Stimulated activated naive CD4-positive, alpha-beta T cell (primary cell): ENCODE measurements at regions not wholly inside any gene's neighbourhood (a gene's known extent, or its start where the extent isn't known, plus 50 kb on each side); places are given as distances from the start of the nearest gene placed in this dataset.

ENCODE experiments used
- DNase-seq, 6 experiments: peaks; one replicate each; lab custom pipeline; 2025; lab: John Stamatoyannopoulos, UW

- DNase-seq = no peak
Observed at GRCh38 chr4:124807421-124807820, 94.9 kb upstream of the ANKRD50 start.

DNA sequence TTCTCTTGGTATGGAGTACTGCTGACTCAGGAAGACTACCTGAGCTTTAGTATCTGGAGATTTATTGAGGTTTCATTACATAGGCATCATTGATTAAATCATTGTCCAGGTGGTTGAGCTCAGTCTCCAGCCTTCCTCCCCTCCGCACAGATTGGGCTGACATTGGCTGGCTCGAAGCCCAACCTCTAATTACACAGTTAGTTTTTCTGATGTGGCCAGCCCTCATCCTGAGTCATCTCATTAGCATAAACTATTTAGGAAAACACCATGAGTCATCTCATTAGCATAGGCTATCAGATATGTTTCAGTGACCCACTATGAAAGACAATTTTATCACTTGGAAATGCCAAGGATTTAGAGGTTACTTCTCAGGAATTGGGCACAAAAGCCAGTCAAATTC lies 93.9 kb upstream of the ANKRD50 start:
- no peak for DNase-seq

- DNase-seq = no peak
Observed at GRCh38 chr4:124804584-124804983, 92.1 kb upstream of the ANKRD50 start.

GRCh38 chr4:124804041-124804440 lies 91.5 kb upstream of the ANKRD50 start:
- no peak for DNase-seq

DNA sequence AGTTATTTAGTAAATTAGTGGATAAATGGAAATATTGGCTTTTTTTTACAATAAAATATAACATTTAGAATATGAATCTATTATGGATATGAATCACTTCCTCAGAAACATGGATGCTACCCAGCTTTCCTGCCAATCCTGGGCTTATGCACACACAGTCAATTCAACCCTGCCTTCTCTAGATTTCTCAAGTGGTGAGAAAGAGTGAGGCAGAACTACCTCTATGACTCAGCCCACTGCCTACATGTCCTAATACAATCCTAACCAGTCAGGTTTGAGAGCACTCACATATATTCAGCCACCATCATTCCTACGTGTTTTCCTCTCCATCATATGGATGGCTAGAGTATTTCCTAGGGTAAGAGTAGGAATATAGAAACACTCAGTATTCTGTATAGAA lies 91.1 kb upstream of the ANKRD50 start:
- no peak for DNase-seq

DNA sequence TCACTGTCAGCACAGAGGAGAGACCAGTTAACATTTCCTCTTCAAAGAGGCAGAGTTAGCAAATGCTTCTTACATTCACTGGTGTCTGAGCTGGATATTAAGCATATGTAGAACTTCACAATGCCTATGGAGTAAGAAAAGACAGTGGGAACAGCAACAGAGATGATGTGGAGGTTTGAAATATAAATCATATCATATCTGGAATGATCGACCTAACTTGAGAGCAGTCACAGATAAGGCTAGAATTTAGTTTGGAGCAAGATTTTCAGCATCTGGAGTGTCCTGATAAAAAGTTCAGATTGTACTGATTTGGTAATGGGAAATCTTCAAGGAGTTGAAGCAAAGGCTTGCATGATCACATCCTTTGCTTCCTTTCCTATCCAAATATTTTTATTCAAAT lies 90.5 kb upstream of the ANKRD50 start:
- no peak for DNase-seq

DNA sequence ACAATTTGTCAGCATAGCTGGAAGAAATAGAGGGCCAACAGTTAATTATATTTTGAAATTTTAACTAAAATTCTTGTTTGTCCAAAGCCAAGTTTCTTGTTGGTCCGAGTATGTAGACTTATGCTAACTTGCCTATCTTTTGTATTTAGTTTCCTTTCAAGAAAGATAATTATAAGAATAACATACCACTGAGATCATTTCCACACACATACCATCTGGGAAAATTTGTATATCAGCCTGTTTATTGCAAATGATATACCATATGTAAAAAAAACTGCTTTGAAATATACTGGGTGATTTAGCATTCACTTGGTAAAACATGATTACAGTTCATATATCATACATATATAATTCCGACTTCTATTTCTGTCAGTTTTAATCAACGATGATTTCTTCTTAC lies 84.7 kb upstream of the ANKRD50 start:
- no peak for DNase-seq

GRCh38 chr4:124790471-124790870 lies 77.9 kb upstream of the ANKRD50 start:
- no peak for DNase-seq

GRCh38 chr4:124786634-124787033 lies 74.1 kb upstream of the ANKRD50 start:
- no peak for DNase-seq

DNA sequence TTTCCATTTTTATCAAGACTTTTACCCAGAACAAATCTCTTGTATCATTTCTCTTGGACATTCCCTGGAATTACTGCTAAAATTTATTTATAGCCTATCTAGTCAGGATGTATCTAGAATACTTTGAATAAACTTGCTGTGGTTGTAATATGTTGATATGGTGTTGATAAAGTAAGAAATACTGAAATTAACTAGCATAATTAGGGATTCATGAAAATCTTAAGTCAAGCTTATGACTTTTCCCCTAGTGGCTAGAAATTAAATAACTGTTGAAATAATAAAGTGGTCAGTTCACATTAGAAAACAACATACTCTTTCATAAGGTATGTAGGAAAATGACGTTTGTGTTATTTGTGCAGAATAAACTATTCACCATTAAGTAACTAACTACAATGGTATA lies 73.1 kb upstream of the ANKRD50 start:
- DNase-seq = no peak

DNA sequence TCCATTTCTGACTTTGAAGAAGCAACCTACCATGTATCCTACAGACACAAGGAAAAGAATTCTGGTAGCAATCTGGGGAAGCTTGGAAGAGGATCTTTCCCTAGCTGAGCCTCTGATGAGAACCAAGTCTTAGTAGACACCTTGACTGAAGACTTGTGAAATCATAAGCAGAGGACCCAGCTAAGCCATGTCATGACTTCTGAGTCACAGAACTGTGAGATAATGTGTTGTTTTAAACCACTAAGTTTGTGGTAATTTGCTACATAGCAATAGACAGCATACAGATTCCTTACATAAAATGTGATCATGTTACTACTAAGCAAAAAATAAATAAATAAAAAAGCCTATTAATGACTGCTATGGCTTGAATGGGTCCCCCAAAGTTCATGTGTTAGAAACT lies 71.3 kb upstream of the ANKRD50 start:
- no peak for DNase-seq

- peak in 1 of 6 experiments; percentile 0 for DNase-seq
Observed at GRCh38 chr4:124777007-124777406, 64.5 kb upstream of the ANKRD50 start.

DNA sequence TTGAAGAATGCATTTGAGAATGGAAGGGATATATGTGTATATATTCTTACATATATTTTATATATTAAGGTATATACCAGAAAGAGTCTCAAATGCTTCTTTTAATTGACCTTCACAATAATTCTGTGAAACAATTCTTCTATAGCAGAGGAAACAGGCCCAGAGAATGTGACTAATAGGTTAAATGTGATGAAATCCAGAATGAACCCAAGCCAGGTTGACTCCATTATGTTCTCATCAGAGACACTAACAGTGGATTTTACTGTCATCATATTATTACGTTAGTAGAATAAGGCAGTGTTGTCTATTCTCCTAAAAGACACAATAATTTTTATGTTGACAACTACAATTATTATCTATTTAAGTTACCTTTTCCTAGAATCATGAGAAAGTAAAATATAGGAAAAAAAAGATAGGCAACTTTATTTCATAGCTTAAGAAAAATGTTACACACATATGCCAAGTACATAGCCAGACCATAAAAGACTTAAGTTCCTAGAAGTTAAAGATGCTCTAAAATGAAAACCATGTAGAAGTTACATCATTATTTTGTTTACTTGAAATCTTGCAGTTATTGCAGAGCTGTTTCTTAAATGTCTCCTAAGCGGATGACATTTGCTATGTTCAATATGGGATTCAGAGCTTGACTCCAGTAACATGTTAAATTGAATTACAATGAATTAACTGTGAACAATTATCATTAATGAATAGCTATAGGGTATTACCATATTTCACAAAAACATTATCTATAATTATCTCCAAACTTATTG lies 56.2 kb upstream of the ANKRD50 start:
- no peak for DNase-seq

GRCh38 chr4:124762956-124763355 lies 50.4 kb upstream of the ANKRD50 start:
- DNase-seq = no peak
